ENCODE measurements at regions not wholly inside any gene's neighbourhood (a gene's known extent, or its start where the extent isn't known, plus 50 kb on each side); places are given as distances from the start of the nearest gene placed in this dataset.

GRCh38 chr15:58268746-58269267 is 130.6 kb downstream of the AQP9 start:
- DNase-seq = no peak
- intact Hi-C loops (cut with DNase I) = loop anchor here in 1 of 2 donors (10.0 kb wide), 1 partner anchor 396 kb away; no protein-coding TSS in a partner anchor
- no peak for ATAC-seq

DNA sequence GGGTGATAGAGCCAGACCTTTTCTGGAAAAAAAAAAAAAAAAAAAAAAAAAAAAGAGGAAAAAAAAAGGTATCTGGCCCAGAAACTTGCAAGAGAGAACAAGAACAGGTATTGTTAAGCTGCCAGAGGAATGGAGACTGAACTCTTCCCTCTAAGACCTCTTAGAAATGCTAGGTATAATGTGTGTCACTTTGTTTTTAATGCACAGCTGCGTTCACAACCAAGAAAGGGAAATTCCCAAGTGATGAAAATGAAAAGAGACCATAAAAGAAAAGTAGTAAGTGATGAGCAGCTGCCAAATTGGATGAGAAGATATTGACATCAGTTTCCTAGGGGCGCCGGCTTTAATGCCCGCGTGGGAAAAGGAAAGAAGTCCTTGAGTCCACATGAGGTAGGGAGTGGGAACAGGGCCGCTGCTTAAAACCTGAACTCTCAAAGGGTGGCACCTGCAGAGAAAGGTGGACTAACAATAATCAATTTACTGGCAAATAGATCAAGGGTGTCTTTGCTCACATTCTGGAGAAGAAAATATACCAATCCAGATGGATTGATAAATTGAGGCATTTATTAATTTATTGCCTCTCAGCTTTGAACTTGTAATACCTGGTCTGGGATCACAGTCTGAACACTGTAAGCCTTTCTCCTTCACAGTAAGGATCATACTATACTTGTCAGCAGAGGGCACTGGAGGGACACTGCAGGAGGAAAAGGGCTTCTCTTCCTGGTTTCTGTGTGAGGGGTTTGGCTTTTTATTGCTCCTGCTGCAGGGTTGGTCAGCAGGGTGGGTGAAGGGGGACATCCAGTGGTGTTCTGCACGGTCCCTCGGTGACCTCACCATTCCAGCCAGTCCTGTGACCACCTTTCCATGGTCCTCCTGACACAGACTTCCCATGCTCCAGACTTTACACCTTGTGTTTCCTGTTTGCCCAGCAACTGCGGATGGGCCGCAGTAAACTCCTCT is 131.6 kb downstream of the AQP9 start:
- ATAC-seq (peak; percentile 88 to 93), DNase-seq (no peak)
- intact Hi-C loops (cut with DNase I) = loop anchor here in 1 of 2 donors (10.0 kb wide), 1 partner anchor 395 kb away; no protein-coding TSS in a partner anchor

DNA sequence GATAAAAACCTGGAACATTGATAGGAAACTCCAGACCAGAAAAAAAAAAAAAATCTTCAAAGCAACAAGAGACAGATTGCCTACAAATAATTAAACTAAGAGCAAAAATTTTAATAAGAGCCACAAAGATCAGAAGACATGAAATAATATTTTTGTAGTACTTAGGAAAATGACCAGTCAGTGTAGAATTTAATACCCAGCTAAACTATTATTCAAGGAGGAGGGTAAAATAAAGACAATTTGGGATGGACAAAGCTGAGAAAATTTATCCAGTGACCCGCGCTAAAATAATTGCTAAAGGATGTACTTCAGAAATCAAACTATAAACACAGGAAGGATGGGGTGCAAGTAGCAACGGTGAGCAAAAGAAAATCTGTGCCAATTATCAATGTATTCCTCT is 133.2 kb downstream of the AQP9 start:
- ATAC-seq (no peak), DNase-seq (no peak)
- intact Hi-C loops (cut with DNase I) = no loop called here

- intact Hi-C loops (cut with DNase I) = no loop called here
- DNase-seq = no peak
Measured at GRCh38 chr15:58273104-58273503, 134.9 kb downstream of the AQP9 start.

GRCh38 chr15:58274885-58275284 is 136.7 kb downstream of the AQP9 start:
- DNase-seq = no peak
- no peak for ATAC-seq
- intact Hi-C loops (cut with DNase I) = no loop called here

More at GRCh38 chr15:58273104-58273503, 134.9 kb downstream of the AQP9 start:
- ATAC-seq = no peak

GRCh38 chr15:58275785-58276184 is 137.6 kb downstream of the AQP9 start:
- intact Hi-C loops (cut with DNase I) = no loop called here
- ATAC-seq = no peak
- no peak for DNase-seq

GRCh38 chr15:58276924-58277323 is 138.7 kb downstream of the AQP9 start:
- intact Hi-C loops (cut with DNase I) = no loop called here
- ATAC-seq (no peak), DNase-seq (no peak)

DNA sequence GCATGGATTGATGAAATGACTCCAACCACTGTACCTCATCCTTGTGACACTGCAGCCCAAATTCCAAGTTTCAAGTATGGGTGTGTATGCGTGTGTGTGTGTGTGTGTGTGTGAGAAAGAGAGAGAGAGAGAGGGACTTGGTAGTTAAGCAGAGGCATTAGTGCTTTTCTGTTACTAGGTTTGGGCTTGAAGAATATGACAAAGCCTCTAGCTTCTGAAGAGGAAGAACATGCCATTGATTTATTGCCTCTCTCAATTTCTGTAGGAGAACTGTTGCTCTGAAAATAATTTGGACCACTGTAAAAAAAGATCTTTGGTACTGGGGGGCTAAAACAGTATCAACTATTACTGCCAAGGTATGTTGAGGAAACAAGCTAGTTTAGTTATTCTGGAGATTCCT is 139.2 kb downstream of the AQP9 start:
- intact Hi-C loops (cut with DNase I) = no loop called here
- ATAC-seq (no peak), DNase-seq (no peak)

DNA sequence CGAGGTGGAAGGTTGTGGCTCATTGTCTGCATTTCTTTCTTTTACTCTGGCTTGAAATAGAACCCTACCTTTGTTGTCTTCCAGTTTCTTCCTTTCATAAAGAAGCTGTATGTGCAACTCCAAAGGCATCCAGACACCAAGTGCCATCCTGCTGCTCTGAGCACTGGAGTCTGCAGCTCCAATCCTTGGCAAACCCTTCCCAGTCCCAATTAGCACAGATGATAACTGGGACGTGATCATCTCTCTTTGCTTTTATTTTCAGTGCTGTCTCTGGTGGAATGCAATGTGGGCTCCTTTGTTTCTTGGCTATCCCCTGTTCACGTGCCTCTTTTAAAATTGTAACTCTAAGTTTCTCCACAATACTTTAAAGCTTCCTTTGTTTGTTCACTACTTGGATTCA is 140.9 kb downstream of the AQP9 start:
- ATAC-seq = peak in 1 of 2 donors; percentile 24
- intact Hi-C loops (cut with DNase I) = no loop called here
- DNase-seq = no peak

GRCh38 chr15:58279654-58280053 is 141.5 kb downstream of the AQP9 start:
- DNase-seq = no peak
- intact Hi-C loops (cut with DNase I) = no loop called here
- ATAC-seq = no peak

- ATAC-seq = no peak
- intact Hi-C loops (cut with DNase I) = no loop called here
- no peak for DNase-seq
Measured at GRCh38 chr15:58282060-58282708, 144.0 kb downstream of the AQP9 start.

DNA sequence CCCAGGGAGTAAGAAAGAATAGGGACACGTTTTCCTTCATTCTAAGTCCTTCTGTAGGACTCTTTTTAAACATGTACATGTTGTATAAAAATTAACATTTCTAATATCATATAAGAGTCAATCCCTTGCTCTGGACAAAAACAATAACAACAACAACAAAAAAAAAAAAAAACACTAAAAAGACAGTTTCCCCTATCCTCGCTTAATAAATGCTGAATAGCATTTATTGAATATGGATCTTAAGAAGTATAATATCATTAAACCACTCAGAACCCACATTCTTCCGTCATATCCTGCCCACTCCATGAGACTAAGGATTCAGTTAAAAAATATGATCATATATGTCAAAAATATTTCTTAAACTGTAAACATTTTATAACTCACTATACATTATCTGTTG is 145.1 kb downstream of the AQP9 start:
- DNase-seq (no peak), ATAC-seq (no peak)
- intact Hi-C loops (cut with DNase I) = no loop called here

DNA sequence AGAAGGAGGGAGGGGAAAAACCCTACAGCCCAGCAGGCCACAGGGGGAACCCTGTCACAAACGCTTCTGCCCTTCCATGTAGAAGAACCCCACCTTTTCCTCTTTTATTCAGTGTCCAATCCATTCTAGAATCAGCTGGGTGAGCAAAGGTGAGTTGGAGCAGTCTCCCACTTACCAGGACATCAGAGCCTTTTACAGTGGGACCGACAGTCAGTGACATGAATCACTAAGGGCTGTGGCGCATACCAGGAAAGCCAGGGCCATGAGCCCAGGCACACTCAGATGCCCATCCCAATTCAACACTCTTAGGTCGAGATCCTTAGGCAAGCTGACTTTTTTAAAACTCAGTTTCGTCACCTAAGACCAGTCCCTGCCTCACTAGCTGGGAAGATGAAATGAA is 146.1 kb downstream of the AQP9 start:
- ATAC-seq = no peak
- DNase-seq = no peak
- intact Hi-C loops (cut with DNase I) = no loop called here

DNA sequence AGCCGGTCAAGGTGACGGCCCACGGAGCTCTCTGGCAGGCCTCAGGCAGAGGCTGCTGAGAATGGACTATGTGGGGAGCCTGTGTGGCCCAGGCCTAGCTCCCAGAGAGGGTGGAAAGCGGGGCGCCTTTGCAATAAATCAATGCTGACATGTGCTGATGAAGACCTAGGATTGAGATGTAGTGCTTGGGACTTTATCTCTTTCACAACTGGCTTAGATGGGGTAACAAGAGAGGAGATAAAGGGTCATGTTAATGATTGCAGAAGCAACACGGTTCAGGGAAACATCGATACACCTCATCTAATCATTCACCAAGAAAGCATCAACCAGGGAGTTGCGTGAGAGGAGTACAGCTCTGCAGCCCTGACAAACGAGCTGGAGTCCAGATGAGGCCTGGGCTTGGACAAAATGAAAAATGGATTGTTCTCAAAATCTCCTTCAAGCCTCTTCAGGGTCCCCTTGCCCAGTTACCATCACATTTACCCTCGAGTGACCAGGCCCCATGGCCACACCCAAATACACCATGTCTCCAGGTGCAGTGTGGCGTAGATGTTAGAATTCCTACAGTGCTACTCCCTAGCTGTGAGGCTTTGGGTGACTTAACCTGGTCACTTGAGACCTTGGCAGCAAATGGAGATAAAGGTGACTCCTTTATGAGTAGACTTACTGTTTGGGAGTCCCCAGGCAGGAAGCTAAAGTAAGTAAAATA is 146.4 kb upstream of the LIPC start:
- no peak for ATAC-seq
- DNase-seq = no peak
- intact Hi-C loops (cut with DNase I) = no loop called here

DNA sequence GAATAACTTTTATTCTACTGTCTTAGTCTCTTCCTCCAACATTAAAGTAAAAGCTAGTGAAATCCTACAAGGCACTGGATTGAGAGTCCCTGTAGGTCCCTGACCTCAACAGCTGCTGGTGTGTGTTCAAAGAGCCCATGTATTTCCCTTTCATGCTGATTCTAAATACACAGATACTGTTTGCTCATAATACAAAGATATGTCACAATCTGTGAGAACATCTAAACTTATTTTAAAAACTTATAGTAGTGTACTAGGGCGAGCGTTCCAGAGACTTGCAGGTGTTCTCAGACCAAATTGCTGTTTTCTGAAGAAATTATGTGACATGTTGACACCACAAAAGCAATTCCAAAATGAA is 145.9 kb upstream of the LIPC start:
- intact Hi-C loops (cut with DNase I) = no loop called here
- no peak for DNase-seq
- ATAC-seq = no peak

- no peak for DNase-seq
- ATAC-seq = no peak
- intact Hi-C loops (cut with DNase I) = no loop called here
Measured at GRCh38 chr15:58286523-58286922, 145.3 kb upstream of the LIPC start.

DNA sequence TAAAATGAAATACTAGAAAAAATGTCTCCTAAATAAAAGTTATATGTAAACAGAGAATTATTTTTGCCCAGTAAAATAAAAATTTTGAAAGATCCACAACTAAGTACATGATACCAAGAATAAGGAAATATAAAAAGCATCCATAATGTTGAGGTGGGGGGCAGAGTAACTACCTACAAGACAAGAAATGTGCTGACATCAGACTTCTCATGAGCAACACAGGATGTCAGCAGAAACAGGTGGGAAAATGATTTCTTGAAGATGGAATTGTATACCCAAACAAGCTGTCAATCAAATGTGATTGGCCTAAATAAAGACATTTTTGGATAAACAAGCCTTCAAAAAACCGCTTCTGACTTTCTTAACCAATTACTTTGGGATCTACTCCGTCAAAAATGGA is 143.9 kb upstream of the LIPC start:
- ATAC-seq = no peak
- intact Hi-C loops (cut with DNase I) = no loop called here
- DNase-seq = no peak

GRCh38 chr15:58288592-58288991 is 143.2 kb upstream of the LIPC start:
- ATAC-seq (no peak), DNase-seq (no peak)
- intact Hi-C loops (cut with DNase I) = no loop called here

GRCh38 chr15:58291848-58292247 is 139.9 kb upstream of the LIPC start:
- no peak for ATAC-seq
- intact Hi-C loops (cut with DNase I) = no loop called here
- no peak for DNase-seq

DNA sequence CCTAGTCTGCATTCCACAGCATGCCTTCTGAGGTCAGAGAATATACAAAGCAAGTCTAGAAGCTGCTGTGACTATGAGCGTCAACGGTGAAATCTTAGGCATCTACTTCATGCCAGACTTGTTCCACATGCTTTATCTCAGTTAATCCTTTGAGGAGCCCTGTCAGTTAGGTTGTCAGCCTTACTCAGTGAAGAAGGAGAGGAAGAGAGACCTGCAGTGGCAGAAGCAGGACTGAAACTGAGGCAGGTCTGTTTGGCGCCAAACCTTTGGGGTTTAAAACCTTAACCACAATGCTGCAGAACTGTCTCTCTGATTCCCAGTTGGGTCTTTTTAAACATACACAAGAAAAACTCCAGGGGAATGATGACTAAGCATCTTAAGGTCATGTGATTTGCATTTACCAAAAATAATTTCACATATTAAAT is 139.0 kb upstream of the LIPC start:
- ATAC-seq (no peak), DNase-seq (no peak)
- intact Hi-C loops (cut with DNase I) = no loop called here
